Hepatocyte (in vitro differentiated cells): ENCODE measurements at regions not wholly inside any gene's neighbourhood (a gene's known extent, or its start where the extent isn't known, plus 50 kb on each side); places are given as distances from the start of the nearest gene placed in this dataset.

ENCODE experiments used
- EZH2 ChIP-seq: fragments of 200-600 bp; sonication (generic); IDR thresholded peaks from 2 replicates; pipeline ENCODE4 v1.6.1; 2016; ENCODE audit warnings: antibody characterized with exemption, mild to moderate bottlenecking, borderline replicate concordance
- EZH2phosphoT487 ChIP-seq: fragments of 200-600 bp; sonication (generic); IDR thresholded peaks from one replicate; pipeline ENCODE4 v1.6.1; 2018; ENCODE audit warnings: antibody characterized with exemption, mild to moderate bottlenecking, low read depth, moderate library complexity; ENCODE audit not compliant: unreplicated experiment, severe bottlenecking
- TF ChIP-seq, protein P1 (sequence below): fragments of 200-600 bp; sonication (generic); IDR thresholded peaks from 2 replicates; pipeline ENCODE4 v1.5.1; 2016; ENCODE audit warnings: antibody characterized with exemption, mild to moderate bottlenecking; ENCODE audit not compliant: poor library complexity

- TF ChIP-seq, protein P1, sequence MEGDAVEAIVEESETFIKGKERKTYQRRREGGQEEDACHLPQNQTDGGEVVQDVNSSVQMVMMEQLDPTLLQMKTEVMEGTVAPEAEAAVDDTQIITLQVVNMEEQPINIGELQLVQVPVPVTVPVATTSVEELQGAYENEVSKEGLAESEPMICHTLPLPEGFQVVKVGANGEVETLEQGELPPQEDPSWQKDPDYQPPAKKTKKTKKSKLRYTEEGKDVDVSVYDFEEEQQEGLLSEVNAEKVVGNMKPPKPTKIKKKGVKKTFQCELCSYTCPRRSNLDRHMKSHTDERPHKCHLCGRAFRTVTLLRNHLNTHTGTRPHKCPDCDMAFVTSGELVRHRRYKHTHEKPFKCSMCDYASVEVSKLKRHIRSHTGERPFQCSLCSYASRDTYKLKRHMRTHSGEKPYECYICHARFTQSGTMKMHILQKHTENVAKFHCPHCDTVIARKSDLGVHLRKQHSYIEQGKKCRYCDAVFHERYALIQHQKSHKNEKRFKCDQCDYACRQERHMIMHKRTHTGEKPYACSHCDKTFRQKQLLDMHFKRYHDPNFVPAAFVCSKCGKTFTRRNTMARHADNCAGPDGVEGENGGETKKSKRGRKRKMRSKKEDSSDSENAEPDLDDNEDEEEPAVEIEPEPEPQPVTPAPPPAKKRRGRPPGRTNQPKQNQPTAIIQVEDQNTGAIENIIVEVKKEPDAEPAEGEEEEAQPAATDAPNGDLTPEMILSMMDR = no peak
- TF ChIP-seq EZH2 (no peak), EZH2phosphoT487 (no peak)
Observed at GRCh38 chr18:5756823-5757222, 138.5 kb downstream of the TMEM200C start.
